ENCODE measurements at regions not wholly inside any gene's neighbourhood (a gene's known extent, or its start where the extent isn't known, plus 50 kb on each side); places are given as distances from the start of the nearest gene placed in this dataset.

- H4K20me1 ChIP-seq (ENCODE audit: insufficient read depth, low read length) = no peaks in the 10 kb centered on the region
- H3K4me1 ChIP-seq (ENCODE audit: low read length) = peaks cover 32% of the 10 kb centered on the region
- no peaks in the 10 kb centered on the region for H3K9me3 ChIP-seq (replicated peaks; ENCODE audit: insufficient read depth, low read length)
- no peaks in the 10 kb centered on the region for H3K9me2 ChIP-seq (replicated peaks; ENCODE audit: insufficient read depth, low read length)
- no peak overlapping the region for H3K4me3 ChIP-seq (ENCODE audit: low read length)
- H3F3A ChIP-seq (ENCODE audit: insufficient read depth, low read length) = 0 out of 2 replicates have a peak, but pooled peaks cover 6% of the 10 kb centered on the region
- no peaks in the 10 kb centered on the region for H3K79me2 ChIP-seq (ENCODE audit: low read length)
- no peak for DNase-seq
- no peaks in the 10 kb centered on the region for H3K36me3 ChIP-seq (replicated peaks; ENCODE audit: insufficient read depth, low read length)
- no peaks in the 10 kb centered on the region for H3K27me3 ChIP-seq (replicated peaks; ENCODE audit: insufficient read depth, low read length)
- no peak overlapping the region for H3K9ac ChIP-seq (ENCODE audit: low read length)
- TF ChIP-seq CTCF (IDR thresholded peaks at IDR 0.05; ENCODE audit: low read length) = no peak
- no peak for TF ChIP-seq EZH2 (optimal IDR thresholded peaks at IDR 0.05; ENCODE audit: low read depth, low read length)
- TF ChIP-seq EZH2phosphoT487 (IDR thresholded peaks at IDR 0.05; ENCODE audit: low read length) = no peak
- no peak overlapping the region for H3K27ac ChIP-seq (ENCODE audit: low read length)
- no peak overlapping the region for H2AFZ ChIP-seq (ENCODE audit: low read length)
- H3K4me2 ChIP-seq (ENCODE audit: low read depth, low read length) = no peak overlapping the region
Observed at GRCh38 chr18:51510020-51510419, 312.5 kb upstream of the MEX3C start.

- TF ChIP-seq EZH2phosphoT487 (IDR thresholded peaks at IDR 0.05; ENCODE audit: low read length) = no peak
- no peak for TF ChIP-seq EZH2 (optimal IDR thresholded peaks at IDR 0.05; ENCODE audit: low read depth, low read length)
- TF ChIP-seq CTCF (IDR thresholded peaks at IDR 0.05; ENCODE audit: low read length) = no peak
- Histone ChIP-seq H2AFZ (ENCODE audit: low read length) (no peak overlapping the region), H3K9me2 (replicated peaks; ENCODE audit: insufficient read depth, low read length) (no peaks in the 10 kb centered on the region), H3K27me3 (replicated peaks; ENCODE audit: insufficient read depth, low read length) (no peaks in the 10 kb centered on the region), H3K36me3 (replicated peaks; ENCODE audit: insufficient read depth, low read length) (no peaks in the 10 kb centered on the region), H3F3A (ENCODE audit: insufficient read depth, low read length) (0 out of 2 replicates have a peak, but pooled peaks cover 10% of the 10 kb centered on the region), H3K4me2 (ENCODE audit: low read depth, low read length) (no peak overlapping the region), H3K9ac (ENCODE audit: low read length) (no peak overlapping the region), H4K20me1 (ENCODE audit: insufficient read depth, low read length) (no peaks in the 10 kb centered on the region), H3K4me1 (ENCODE audit: low read length) (peaks cover 41% of the 10 kb centered on the region), H3K27ac (ENCODE audit: low read length) (no peak overlapping the region), H3K9me3 (replicated peaks; ENCODE audit: insufficient read depth, low read length) (no peaks in the 10 kb centered on the region), H3K4me3 (ENCODE audit: low read length) (no peak overlapping the region), H3K79me2 (ENCODE audit: low read length) (no peaks in the 10 kb centered on the region)
- no peak for DNase-seq
Observed at GRCh38 chr18:51513517-51513916, 316.0 kb upstream of the MEX3C start.

- Histone ChIP-seq H3K36me3 (replicated peaks; ENCODE audit: insufficient read depth, low read length) (no peaks in the 10 kb centered on the region), H3K27ac (ENCODE audit: low read length) (no peak overlapping the region; the same call in 1 of the 2 replicates), H3F3A (ENCODE audit: insufficient read depth, low read length) (0 out of 2 replicates have a peak, but pooled peaks cover 10% of the 10 kb centered on the region), H3K4me2 (ENCODE audit: low read depth, low read length) (no peak overlapping the region), H2AFZ (ENCODE audit: low read length) (no peak overlapping the region), H3K4me3 (ENCODE audit: low read length) (no peak overlapping the region), H4K20me1 (ENCODE audit: insufficient read depth, low read length) (no peaks in the 10 kb centered on the region), H3K9me3 (replicated peaks; ENCODE audit: insufficient read depth, low read length) (no peaks in the 10 kb centered on the region), H3K27me3 (replicated peaks; ENCODE audit: insufficient read depth, low read length) (no peaks in the 10 kb centered on the region), H3K9me2 (replicated peaks; ENCODE audit: insufficient read depth, low read length) (no peaks in the 10 kb centered on the region), H3K9ac (ENCODE audit: low read length) (no peak overlapping the region), H3K4me1 (ENCODE audit: low read length) (peaks cover 41% of the 10 kb centered on the region), H3K79me2 (ENCODE audit: low read length) (no peaks in the 10 kb centered on the region)
- no peak for DNase-seq
- TF ChIP-seq EZH2 (optimal IDR thresholded peaks at IDR 0.05; ENCODE audit: low read depth, low read length) (no peak), CTCF (IDR thresholded peaks at IDR 0.05; ENCODE audit: low read length) (no peak), EZH2phosphoT487 (IDR thresholded peaks at IDR 0.05; ENCODE audit: low read length) (no peak)
Observed at GRCh38 chr18:51514128-51514527, 316.6 kb upstream of the MEX3C start.
